Immature natural killer cell (primary cell): ENCODE measurements at regions not wholly inside any gene's neighbourhood (a gene's known extent, or its start where the extent isn't known, plus 50 kb on each side); places are given as distances from the start of the nearest gene placed in this dataset.

Experiments used
- DNase-seq, 3 donors: peaks; one replicate each; pipeline ENCODE4 v3.0.0; 2022; ENCODE audit warnings: mixed read lengths in 1 of 3
- H3K27ac Mint-ChIP-seq, 6 donors: one replicate each; pipeline ENCODE4 v1.8.0; 2020; ENCODE audit warnings: mixed read lengths in 6 of 6, mild to moderate bottlenecking in 5 of 6, inconsistent platforms in 4 of 6, moderate library complexity in 3 of 6
- H3K27me3 Mint-ChIP-seq, 3 donors: one replicate each; pipeline ENCODE4 v1.8.0; 2020 to 2021; ENCODE audit warnings: low read depth in 3 of 3, mild to moderate bottlenecking in 3 of 3, mixed read lengths in 3 of 3, moderate library complexity in 3 of 3, inconsistent platforms in 1 of 3
- H3K36me3 Mint-ChIP-seq, 3 donors: one replicate each; pipeline ENCODE4 v1.8.0; 2020; ENCODE audit warnings: mixed read lengths in 3 of 3, inconsistent platforms in 2 of 3, mild to moderate bottlenecking in 2 of 3
- H3K4me1 Mint-ChIP-seq, 2 donors: one replicate each; pipeline ENCODE4 v1.8.0; 2020; ENCODE audit warnings: inconsistent platforms in 2 of 2, mild to moderate bottlenecking in 2 of 2, mixed read lengths in 2 of 2, moderate library complexity in 1 of 2
- H3K4me3 Mint-ChIP-seq, 5 donors: one replicate each; pipeline ENCODE4 v1.8.0; 2020; ENCODE audit warnings: mild to moderate bottlenecking in 5 of 5, mixed read lengths in 5 of 5, inconsistent platforms in 3 of 5, moderate library complexity in 3 of 5
- H3K9me3 Mint-ChIP-seq, 6 donors: one replicate each; pipeline ENCODE4 v1.8.0; 2020; ENCODE audit warnings: mild to moderate bottlenecking in 6 of 6, mixed read lengths in 6 of 6, inconsistent platforms in 4 of 6, moderate library complexity in 3 of 6

DNA sequence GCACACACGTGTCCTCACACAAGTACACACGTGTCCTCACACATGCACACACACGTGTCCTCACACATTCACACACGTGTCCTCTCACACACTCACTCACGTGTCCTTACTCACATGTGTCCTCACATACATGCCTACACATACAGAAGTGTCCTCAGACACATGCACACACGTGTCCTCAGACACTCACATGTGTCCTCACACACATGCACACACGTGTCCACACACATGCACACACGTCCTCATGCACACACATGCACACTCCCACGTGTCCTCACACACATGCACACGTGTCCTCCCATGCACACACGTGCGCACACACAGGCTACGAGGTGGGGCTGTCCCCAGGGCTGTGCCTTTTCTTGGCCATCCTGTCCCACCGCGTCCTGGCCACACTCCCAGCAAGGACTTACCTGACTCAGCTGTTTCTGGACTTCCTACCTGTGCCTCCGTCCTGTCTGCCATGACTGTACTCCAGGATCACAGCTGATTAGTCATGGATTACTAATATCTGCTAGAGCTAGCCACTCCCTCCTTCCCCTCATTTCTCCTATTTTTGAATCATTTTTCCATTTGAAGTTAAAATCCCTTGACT, 990.2 kb downstream of the BRD1 start:
- no peak for DNase-seq
- Mint-ChIP-seq H3K27me3 (peaks cover 3 to 7% (median 4%) of the 10 kb centered on the region in 3 donors), H3K4me3 (no peak overlapping the region), H3K36me3 (no peaks in the 10 kb centered on the region), H3K4me1 (peaks cover 15 to 23% of the 10 kb centered on the region in 2 donors), H3K27ac (peak overlapping the region in 2 of 6 donors; percentile 12 to 63), H3K9me3 (peaks cover 0 to 11% (median 2%) of the 10 kb centered on the region in 6 donors)

DNA sequence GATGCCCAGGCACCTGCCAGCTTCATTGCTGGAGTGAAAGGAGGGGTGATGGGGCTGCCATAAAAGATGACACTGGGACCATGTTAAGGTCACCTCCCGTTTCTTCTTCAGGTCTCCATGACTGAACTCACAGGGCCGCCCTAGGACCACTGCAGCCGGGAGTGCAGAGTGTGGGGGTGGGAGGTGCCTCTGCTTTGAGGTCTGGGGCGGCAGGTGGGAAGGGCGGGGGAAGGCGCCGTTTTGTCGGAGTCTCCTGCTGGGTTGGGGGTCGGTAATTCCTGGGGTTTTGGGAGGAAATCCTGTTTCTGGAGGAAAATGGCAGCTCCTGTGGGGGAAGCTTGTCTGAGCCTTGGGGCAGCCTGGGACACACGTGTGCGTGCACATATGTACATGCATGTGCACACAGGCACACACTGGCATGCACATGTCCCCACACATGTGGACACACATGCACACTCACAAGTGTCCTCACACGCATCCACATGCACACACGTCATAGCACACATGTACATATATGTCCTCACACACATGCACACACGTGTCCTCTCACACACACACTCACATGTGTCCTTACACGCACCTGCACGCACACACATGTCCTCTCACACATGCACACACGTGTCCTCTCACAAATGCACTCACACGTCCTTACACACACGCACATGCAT, 990.9 kb downstream of the BRD1 start:
- Mint-ChIP-seq H3K27ac (peak overlapping the region in 1 of 6 donors; percentile 63), H3K9me3 (peaks cover 0 to 11% (median 3%) of the 10 kb centered on the region in 6 donors), H3K4me1 (peaks cover 15 to 25% of the 10 kb centered on the region in 2 donors), H3K27me3 (peaks cover 3 to 5% (median 3%) of the 10 kb centered on the region in 3 donors), H3K4me3 (no peak overlapping the region), H3K36me3 (no peaks in the 10 kb centered on the region)
- no peak for DNase-seq

DNA sequence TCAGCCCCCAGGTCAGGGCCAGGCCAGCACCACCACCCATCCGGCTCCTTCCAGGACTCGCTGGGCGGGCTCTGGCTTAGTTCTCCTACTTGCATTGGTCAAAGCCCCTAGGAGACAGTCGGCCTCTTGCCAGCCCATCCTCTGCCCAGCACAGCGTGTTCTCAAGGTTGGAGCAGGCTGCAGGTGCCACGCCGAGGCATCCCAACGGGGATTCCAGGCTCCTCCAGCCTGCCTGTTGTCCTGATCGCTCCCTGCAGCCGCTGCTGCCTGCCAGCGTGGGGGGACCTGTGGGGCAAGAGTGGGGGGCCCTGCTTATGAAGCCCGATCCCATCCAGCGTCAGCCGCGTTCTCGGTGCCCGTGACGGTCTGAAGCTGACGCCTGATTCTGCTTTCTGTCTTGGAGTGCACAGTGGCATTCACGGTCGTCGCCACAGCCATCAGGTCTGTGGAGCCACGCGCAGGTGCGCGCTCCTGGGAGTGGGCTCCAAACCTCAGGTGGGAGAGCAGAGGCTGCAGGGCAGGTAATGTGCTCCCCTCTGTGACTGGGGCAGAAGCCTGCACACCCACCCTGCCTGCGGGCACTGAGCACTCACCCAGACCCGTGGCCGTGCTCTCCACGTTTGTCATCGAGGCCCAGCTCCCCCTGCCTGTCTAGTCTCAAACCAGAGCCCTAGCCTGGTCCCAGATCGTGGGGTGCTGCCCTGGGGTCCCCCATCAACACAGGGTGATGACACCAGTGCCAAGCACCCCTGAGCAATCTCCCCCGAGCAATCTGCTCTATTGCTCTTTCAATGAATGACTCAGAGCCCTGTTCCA, 991.6 kb downstream of the BRD1 start:
- no peak overlapping the region for H3K27ac Mint-ChIP-seq
- H3K9me3 Mint-ChIP-seq: peaks cover 3 to 15% (median 6%) of the 10 kb centered on the region in 6 donors
- H3K27me3 Mint-ChIP-seq: peaks cover 3 to 5% (median 3%) of the 10 kb centered on the region in 3 donors
- no peak overlapping the region for H3K4me3 Mint-ChIP-seq
- peaks cover 15 to 25% of the 10 kb centered on the region in 2 donors for H3K4me1 Mint-ChIP-seq
- DNase-seq: no peak
- peaks cover 0 to 3% (median 0%) of the 10 kb centered on the region in 3 donors for H3K36me3 Mint-ChIP-seq

DNA sequence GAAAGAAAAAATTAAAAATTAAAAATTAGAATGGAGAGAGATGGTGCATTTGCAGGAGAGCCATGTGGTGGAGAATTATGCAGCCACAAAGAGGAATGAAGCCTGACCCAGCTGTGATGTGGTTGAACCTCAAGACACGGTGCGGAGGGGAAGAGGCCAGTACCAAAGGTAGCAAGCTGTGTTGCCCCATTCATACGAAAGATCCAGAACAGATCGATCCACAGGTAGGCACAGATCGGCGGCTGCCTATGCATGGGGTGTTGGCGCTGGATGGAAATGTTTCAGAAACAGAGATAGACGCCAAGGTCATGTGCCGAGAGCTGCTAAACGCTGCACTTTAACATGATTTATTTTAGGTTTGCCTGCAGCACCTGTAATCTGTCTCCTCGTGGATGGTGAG, 992.3 kb downstream of the BRD1 start:
- DNase-seq: no peak
- Mint-ChIP-seq H3K27ac (no peak overlapping the region), H3K36me3 (peaks cover 0 to 3% (median 0%) of the 10 kb centered on the region in 3 donors), H3K4me3 (no peak overlapping the region), H3K27me3 (peaks cover 3 to 6% (median 5%) of the 10 kb centered on the region in 3 donors), H3K4me1 (peaks cover 15 to 25% of the 10 kb centered on the region in 2 donors), H3K9me3 (peaks cover 4 to 17% (median 8%) of the 10 kb centered on the region in 6 donors)

DNA sequence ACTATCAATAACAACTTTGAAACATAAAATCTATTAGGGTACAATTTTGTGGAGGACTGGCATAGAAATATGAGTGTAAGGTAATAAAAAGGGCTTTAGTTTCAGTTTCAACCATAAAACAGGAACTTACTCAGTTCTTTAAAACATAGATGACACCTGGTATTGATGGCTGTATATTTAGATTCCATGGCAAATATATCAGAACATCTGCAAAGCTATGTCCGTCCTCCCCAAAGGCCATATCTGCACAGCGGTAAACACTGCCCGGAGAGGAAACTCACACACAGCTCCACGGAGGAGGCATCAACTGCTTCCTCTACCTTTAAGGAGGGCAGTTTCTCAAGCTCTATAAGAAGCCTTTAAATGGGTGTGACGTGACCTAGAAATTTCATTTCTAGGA, 993.3 kb downstream of the BRD1 start:
- H3K4me3 Mint-ChIP-seq: peak overlapping the region in 2 of 5 donors; percentile 15 to 73
- peaks cover 5 to 17% (median 9%) of the 10 kb centered on the region in 6 donors for H3K9me3 Mint-ChIP-seq
- no peak for DNase-seq
- peaks cover 15 to 25% of the 10 kb centered on the region in 2 donors for H3K4me1 Mint-ChIP-seq
- peaks cover 3 to 7% (median 3%) of the 10 kb centered on the region in 3 donors for H3K27me3 Mint-ChIP-seq
- H3K36me3 Mint-ChIP-seq: peaks cover 0 to 3% (median 0%) of the 10 kb centered on the region in 3 donors
- H3K27ac Mint-ChIP-seq: peak overlapping the region in 2 of 6 donors; percentile 30 to 34

DNA sequence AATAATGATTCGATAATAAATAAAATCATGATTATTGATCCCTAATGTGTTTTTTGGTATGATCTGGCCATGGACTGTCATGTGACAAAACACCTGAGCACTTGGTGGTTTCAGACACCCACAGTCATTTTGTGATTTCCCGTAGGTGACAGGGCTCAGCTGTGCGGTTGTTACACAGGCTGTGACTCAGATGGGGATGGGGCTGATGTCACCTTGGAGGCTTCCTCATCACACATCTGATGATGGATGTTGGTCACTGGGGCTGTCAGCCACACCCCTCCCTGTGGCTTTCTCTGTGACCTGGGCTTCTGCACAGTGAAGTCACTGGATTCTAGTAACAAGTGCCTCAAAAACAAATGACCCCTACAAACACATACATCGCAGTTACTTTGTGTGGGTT, 995.1 kb downstream of the BRD1 start:
- Mint-ChIP-seq H3K36me3 (peaks cover 0 to 3% (median 0%) of the 10 kb centered on the region in 3 donors), H3K4me3 (peak overlapping the region in 4 of 5 donors; percentile 13 to 67 (median 32)), H3K9me3 (peaks cover 5 to 17% (median 9%) of the 10 kb centered on the region in 6 donors), H3K4me1 (peaks cover 15 to 25% of the 10 kb centered on the region in 2 donors), H3K27ac (peak overlapping the region in 4 of 6 donors; percentile 74 to 87 (median 80)), H3K27me3 (peaks cover 7% of the 10 kb centered on the region in 3 donors)
- DNase-seq: peak; percentile 5 to 76 (median 68)

DNA sequence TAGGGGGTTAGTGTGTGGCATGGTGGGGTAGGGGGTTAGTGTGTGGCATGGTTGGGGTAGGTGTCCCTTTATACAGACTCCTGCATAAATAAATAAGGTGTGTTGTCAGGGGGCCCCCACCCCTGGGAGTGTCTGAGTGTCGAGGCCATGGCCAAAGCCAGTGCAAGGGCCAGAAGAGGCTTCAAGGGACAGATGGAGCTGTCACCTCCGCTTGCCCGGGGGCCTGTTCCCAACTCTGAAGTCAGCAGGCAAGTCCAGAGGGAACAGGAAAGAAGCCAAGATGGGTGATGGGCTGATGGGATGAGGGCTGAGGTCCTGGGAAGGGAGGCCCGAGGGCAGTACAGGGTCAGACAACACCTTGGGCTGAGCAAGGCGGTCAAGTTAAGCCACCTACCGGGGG, 997.8 kb downstream of the BRD1 start:
- no peak overlapping the region for H3K27ac Mint-ChIP-seq
- no peak overlapping the region for H3K4me3 Mint-ChIP-seq
- no peak for DNase-seq

DNA sequence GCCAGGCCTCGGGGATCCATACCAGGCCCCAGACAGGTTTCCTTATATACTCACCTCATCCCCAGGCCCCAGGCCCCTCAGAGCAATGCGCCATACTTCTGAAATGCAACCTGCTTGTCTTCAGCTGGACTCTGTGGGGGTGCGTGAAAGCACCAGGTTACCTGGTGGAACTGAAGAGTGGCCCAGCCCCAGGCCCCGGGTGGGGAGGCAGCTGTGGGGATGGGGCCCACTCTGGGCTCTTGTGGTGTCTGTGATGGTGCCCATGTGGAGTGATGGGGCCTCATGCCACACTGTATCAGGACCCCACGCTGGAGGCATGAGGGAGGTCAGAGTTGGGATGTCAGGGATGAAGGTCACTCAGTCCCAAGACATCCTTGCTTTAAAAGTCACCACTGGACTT, 999.0 kb downstream of the BRD1 start:
- Mint-ChIP-seq H3K36me3 (peaks cover 0 to 3% (median 0%) of the 10 kb centered on the region in 3 donors), H3K9me3 (peaks cover 5 to 17% (median 11%) of the 10 kb centered on the region in 6 donors), H3K4me3 (no peak overlapping the region), H3K27me3 (peaks cover 6 to 10% (median 9%) of the 10 kb centered on the region in 3 donors), H3K27ac (no peak overlapping the region), H3K4me1 (peaks cover 12 to 14% of the 10 kb centered on the region in 2 donors)
- no peak for DNase-seq

More for the DNA sequence above, 997.8 kb downstream of the BRD1 start:
- H3K4me1 Mint-ChIP-seq: peaks cover 15 to 25% of the 10 kb centered on the region in 2 donors
- H3K36me3 Mint-ChIP-seq: peaks cover 0 to 3% (median 0%) of the 10 kb centered on the region in 3 donors
- peaks cover 5 to 17% (median 11%) of the 10 kb centered on the region in 6 donors for H3K9me3 Mint-ChIP-seq
- H3K27me3 Mint-ChIP-seq: peaks cover 4 to 9% (median 7%) of the 10 kb centered on the region in 3 donors

DNA sequence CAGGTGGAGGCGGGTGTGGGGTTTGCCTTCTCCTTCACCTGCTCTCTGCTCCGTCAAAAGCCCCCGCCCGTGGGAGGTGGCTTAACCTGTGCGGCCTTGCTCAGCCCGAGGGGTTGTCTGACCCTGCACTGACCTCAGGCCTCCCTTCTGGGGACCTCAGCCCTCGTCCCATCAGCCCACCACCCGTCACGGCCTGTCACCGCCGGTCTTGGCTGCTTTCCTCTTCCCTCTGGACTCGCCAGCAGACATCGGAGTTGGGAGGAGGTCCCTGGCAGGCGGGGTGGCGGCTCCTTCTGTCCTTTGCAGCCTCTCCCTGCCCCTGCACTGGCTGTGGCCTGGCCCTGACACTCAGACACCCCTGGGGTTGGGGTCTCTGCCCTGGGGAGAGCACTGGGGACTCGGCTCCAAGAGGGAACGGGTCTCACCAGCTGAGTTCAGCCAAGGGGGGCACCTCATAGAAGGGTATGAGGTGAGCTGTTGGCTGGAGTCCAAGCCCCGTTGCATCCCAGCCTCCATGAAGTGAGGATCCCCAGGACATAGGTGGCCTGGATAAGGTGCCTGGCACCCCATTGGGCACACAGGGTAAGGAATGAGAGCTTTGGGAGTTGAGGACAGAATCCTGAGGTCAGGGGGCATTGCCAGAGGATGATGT, 999.6 kb downstream of the BRD1 start:
- no peak for DNase-seq
- Mint-ChIP-seq H3K27me3 (peaks cover 6 to 10% (median 9%) of the 10 kb centered on the region in 3 donors), H3K36me3 (peaks cover 0 to 3% (median 0%) of the 10 kb centered on the region in 3 donors)

DNA sequence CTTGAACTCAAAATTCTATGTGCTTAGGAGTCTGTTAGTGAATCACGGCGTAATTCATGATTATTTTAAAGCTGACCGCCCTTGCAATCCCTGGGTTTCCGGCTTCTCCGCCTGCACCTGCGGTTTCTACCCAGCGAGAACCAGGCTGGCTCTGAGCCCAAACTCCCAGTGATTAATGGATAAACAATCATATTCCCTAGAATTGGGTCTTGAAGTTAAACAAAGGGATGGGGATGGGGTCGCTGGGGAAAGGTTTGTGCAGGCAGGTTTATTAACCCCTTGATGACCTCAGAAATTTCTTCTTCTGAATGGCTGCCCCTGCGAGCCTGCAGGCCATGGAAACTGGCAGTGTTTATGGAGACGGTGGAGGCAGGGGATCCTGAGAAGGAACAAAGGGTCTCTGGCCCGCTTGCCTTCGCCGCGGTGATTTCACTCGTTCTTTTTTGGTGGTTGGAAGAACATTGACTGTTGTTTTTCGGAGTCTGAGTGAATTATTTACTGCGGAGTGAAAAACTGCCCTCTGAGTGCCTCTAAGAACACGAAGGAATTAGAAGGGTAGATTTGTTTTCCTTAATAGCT, 1000.3 kb downstream of the BRD1 start:
- H3K36me3 Mint-ChIP-seq: peaks cover 0 to 3% (median 0%) of the 10 kb centered on the region in 3 donors

More for the DNA sequence above, 999.6 kb downstream of the BRD1 start:
- peaks cover 6 to 8% of the 10 kb centered on the region in 2 donors for H3K4me1 Mint-ChIP-seq
- no peak overlapping the region for H3K4me3 Mint-ChIP-seq
- peaks cover 5 to 12% (median 8%) of the 10 kb centered on the region in 6 donors for H3K9me3 Mint-ChIP-seq
- no peak overlapping the region for H3K27ac Mint-ChIP-seq

DNA sequence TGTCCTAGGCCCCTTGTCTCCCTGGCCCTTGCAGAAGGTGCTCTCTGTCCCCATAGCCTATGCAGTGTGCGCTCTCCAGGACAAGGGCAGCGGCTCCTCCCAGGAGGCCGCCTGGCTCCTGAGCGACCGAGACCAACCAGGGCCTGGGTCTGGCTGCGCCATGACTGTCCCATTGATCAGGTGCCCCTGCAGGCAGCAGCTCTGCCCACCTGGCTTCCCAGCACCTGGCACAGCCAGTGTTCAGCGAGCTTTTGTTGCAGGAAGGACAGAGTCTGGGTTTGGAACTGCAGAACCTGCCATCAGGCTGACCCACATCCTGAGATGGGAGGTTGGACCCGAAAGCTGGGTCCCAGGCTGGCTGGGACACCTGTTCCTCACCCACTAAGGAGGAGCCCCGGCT, 1001.1 kb downstream of the BRD1 start:
- Mint-ChIP-seq H3K4me3 (no peak overlapping the region), H3K27me3 (peaks cover 6 to 7% (median 7%) of the 10 kb centered on the region in 3 donors)

More for the DNA sequence above, 1000.3 kb downstream of the BRD1 start:
- no peak for DNase-seq
- peaks cover 0 to 1% of the 10 kb centered on the region in 2 donors for H3K4me1 Mint-ChIP-seq
- no peak overlapping the region for H3K27ac Mint-ChIP-seq
- H3K4me3 Mint-ChIP-seq: no peak overlapping the region
- peaks cover 1 to 10% (median 6%) of the 10 kb centered on the region in 6 donors for H3K9me3 Mint-ChIP-seq
- peaks cover 6 to 7% (median 6%) of the 10 kb centered on the region in 3 donors for H3K27me3 Mint-ChIP-seq

DNA sequence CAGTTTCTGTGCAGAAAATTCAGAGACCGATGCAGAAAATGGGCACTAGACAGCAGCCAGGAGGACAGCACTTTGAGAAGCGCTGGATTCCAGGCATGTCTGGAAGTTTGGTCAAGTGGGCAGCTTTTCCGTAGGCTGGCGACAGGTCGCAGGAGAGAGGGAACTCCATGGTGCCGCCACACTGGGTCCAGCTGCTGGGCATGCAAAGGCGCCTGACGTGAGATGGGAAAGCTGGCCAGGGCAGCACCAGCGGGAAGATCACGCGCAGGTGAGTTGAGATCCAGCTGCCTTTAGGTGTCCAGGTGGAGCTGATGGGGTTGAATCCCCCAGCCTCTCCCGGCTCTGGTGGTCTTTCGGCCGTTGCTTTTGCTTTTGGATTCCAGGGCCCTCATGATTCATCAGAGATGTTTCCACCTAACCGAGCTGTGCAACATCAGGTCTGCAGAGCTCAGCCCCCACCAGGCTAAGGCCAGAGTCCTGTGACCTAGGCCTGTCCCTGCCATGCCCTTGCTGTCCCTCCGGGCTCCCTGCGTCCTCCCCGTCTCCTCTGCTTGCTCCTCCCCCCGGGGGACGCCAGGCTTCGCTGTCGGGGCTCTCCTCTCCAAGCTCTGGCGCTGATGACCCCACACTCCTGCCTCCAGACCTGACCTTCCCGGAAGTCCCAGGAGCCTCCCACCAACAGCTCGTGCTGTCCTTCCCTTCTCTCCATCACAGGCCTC, 1001.7 kb downstream of the BRD1 start:
- Mint-ChIP-seq H3K36me3 (no peaks in the 10 kb centered on the region), H3K4me3 (no peak overlapping the region), H3K27ac (no peak overlapping the region), H3K27me3 (peaks cover 6 to 7% (median 7%) of the 10 kb centered on the region in 3 donors), H3K9me3 (peaks cover 0 to 6% (median 1%) of the 10 kb centered on the region in 6 donors), H3K4me1 (no peaks in the 10 kb centered on the region)
- no peak for DNase-seq

More for the DNA sequence above, 1001.1 kb downstream of the BRD1 start:
- Mint-ChIP-seq H3K9me3 (peaks cover 0 to 10% (median 6%) of the 10 kb centered on the region in 6 donors), H3K27ac (no peak overlapping the region), H3K4me1 (no peaks in the 10 kb centered on the region), H3K36me3 (peaks cover 0 to 3% (median 0%) of the 10 kb centered on the region in 3 donors)
- DNase-seq: no peak
